C4-2B (cell line): ENCODE measurements at regions not wholly inside any gene's neighbourhood (a gene's known extent, or its start where the extent isn't known, plus 50 kb on each side); places are given as distances from the start of the nearest gene placed in this dataset.

Experiments
- ZFX ChIP-seq: fragments of 450-650 bp; IDR thresholded peaks from 2 replicates; pipeline ENCODE4 v1.6.1; 2017
- TF ChIP-seq, protein P1 (sequence below): fragments of 450-650 bp; conservative IDR thresholded peaks from 2 replicates; pipeline ENCODE4 v1.5.1; 2017; ENCODE audit warnings: mild to moderate bottlenecking

GRCh38 chr17:69822314-69822875 lies 252.6 kb upstream of the KCNJ16 start:
- TF ChIP-seq, protein P1, sequence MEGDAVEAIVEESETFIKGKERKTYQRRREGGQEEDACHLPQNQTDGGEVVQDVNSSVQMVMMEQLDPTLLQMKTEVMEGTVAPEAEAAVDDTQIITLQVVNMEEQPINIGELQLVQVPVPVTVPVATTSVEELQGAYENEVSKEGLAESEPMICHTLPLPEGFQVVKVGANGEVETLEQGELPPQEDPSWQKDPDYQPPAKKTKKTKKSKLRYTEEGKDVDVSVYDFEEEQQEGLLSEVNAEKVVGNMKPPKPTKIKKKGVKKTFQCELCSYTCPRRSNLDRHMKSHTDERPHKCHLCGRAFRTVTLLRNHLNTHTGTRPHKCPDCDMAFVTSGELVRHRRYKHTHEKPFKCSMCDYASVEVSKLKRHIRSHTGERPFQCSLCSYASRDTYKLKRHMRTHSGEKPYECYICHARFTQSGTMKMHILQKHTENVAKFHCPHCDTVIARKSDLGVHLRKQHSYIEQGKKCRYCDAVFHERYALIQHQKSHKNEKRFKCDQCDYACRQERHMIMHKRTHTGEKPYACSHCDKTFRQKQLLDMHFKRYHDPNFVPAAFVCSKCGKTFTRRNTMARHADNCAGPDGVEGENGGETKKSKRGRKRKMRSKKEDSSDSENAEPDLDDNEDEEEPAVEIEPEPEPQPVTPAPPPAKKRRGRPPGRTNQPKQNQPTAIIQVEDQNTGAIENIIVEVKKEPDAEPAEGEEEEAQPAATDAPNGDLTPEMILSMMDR, result no peak
- TF ChIP-seq ZFX, result no peak
